ENCODE measurements at regions not wholly inside any gene's neighbourhood (a gene's known extent, or its start where the extent isn't known, plus 50 kb on each side); places are given as distances from the start of the nearest gene placed in this dataset.

- ChIA-PET POLR2A (no interaction called here), CTCF (interaction anchor here (1.6 kb wide), 1 partner anchor 40 kb away, joined by 4 read pairs; no protein-coding TSS in a partner anchor)
- no peak for TF ChIP-seq CTCF (IDR thresholded peaks at IDR 0.05; ENCODE audit: control extremely low read depth, extremely low read depth, low read depth, missing control alignments)
- DNase-seq (ENCODE audit: extremely low spot score): no peak
These were observed 388.3 kb downstream of the NR2F1-AS1 start for GRCh38 chr5:93192683-93193082.

GRCh38 chr5:93192087-93192486, 388.9 kb downstream of the NR2F1-AS1 start:
- ChIA-PET CTCF (no interaction called here), POLR2A (no interaction called here)

GRCh38 chr5:93191035-93191817, 389.8 kb downstream of the NR2F1-AS1 start:
- POLR2A ChIA-PET: no interaction called here

More at GRCh38 chr5:93192087-93192486, 388.9 kb downstream of the NR2F1-AS1 start:
- no peak for TF ChIP-seq CTCF (IDR thresholded peaks at IDR 0.05; ENCODE audit: control extremely low read depth, extremely low read depth, low read depth, missing control alignments)
- no peak for DNase-seq (ENCODE audit: extremely low spot score)

GRCh38 chr5:93189707-93190120, 391.3 kb downstream of the NR2F1-AS1 start:
- TF ChIP-seq CTCF (IDR thresholded peaks at IDR 0.05; ENCODE audit: control extremely low read depth, extremely low read depth, low read depth, missing control alignments): no peak
- ChIA-PET POLR2A (no interaction called here), CTCF (interaction anchor here (1.0 to 1.4 kb wide), 2 partner anchors 36 to 343 kb away, joined by 3 read pairs; no protein-coding TSS in a partner anchor)
- DNase-seq (ENCODE audit: extremely low spot score): no peak

More at GRCh38 chr5:93191035-93191817, 389.8 kb downstream of the NR2F1-AS1 start:
- no peak for DNase-seq (ENCODE audit: extremely low spot score)
- CTCF ChIA-PET: interaction anchor here (1.4 kb wide), 1 partner anchor 35 kb away, joined by 3 read pairs; no protein-coding TSS in a partner anchor
- no peak for TF ChIP-seq CTCF (IDR thresholded peaks at IDR 0.05; ENCODE audit: control extremely low read depth, extremely low read depth, low read depth, missing control alignments)

- DNase-seq (ENCODE audit: extremely low spot score): no peak
- ChIA-PET POLR2A (no interaction called here), CTCF (interaction anchor here (1.0 kb wide), 1 partner anchor 342 kb away, joined by 3 read pairs; no protein-coding TSS in a partner anchor)
- TF ChIP-seq CTCF (IDR thresholded peaks at IDR 0.05; ENCODE audit: control extremely low read depth, extremely low read depth, low read depth, missing control alignments): no peak
These were observed 392.0 kb downstream of the NR2F1-AS1 start for GRCh38 chr5:93188876-93189485.

GRCh38 chr5:93186076-93186682, 394.8 kb downstream of the NR2F1-AS1 start:
- POLR2A ChIA-PET: no interaction called here
- no peak for TF ChIP-seq CTCF (IDR thresholded peaks at IDR 0.05; ENCODE audit: control extremely low read depth, extremely low read depth, low read depth, missing control alignments)
- no peak for DNase-seq (ENCODE audit: extremely low spot score)
- CTCF ChIA-PET: no interaction called here

Data from GM10248 (cell line).